ENCODE measurements at regions not wholly inside any gene's neighbourhood (a gene's known extent, or its start where the extent isn't known, plus 50 kb on each side); places are given as distances from the start of the nearest gene placed in this dataset.

- no peak for DNase-seq (ENCODE audit: low read depth)
- H3K4me3 ChIP-seq (ENCODE audit: low read length): no peak overlapping the region
- no peak for TF ChIP-seq CTCF (IDR thresholded peaks at IDR 0.05; ENCODE audit: insufficient read depth, low read depth, low read length, missing control alignments)
These were observed 73.9 kb downstream of the CASP3 start for GRCh38 chr4:184575306-184575705.

GRCh38 chr4:184574861-184575260, 74.4 kb downstream of the CASP3 start:
- H3K4me3 ChIP-seq (ENCODE audit: low read length): no peak overlapping the region
- no peak for DNase-seq (ENCODE audit: low read depth)
- no peak for TF ChIP-seq CTCF (IDR thresholded peaks at IDR 0.05; ENCODE audit: insufficient read depth, low read depth, low read length, missing control alignments)

- no peak for DNase-seq (ENCODE audit: low read depth)
- TF ChIP-seq CTCF (IDR thresholded peaks at IDR 0.05; ENCODE audit: insufficient read depth, low read depth, low read length, missing control alignments): no peak
- no peak overlapping the region for H3K4me3 ChIP-seq (ENCODE audit: low read length)
These were observed 75.5 kb downstream of the CASP3 start for GRCh38 chr4:184573701-184574100.

GRCh38 chr4:184568770-184569169, 80.5 kb downstream of the CASP3 start:
- DNase-seq (ENCODE audit: low read depth): no peak
- TF ChIP-seq CTCF (IDR thresholded peaks at IDR 0.05; ENCODE audit: insufficient read depth, low read depth, low read length, missing control alignments): no peak
- H3K4me3 ChIP-seq (ENCODE audit: low read length): no peak overlapping the region

GRCh38 chr4:184563621-184564020, 85.6 kb downstream of the CASP3 start:
- no peak for DNase-seq (ENCODE audit: low read depth)
- TF ChIP-seq CTCF (IDR thresholded peaks at IDR 0.05; ENCODE audit: insufficient read depth, low read depth, low read length, missing control alignments): no peak
- H3K4me3 ChIP-seq (ENCODE audit: low read length): no peak overlapping the region

- TF ChIP-seq CTCF (IDR thresholded peaks at IDR 0.05; ENCODE audit: insufficient read depth, low read depth, low read length, missing control alignments): no peak
- no peak overlapping the region for H3K4me3 ChIP-seq (ENCODE audit: low read length)
- DNase-seq (ENCODE audit: low read depth): no peak
These were observed 84.6 kb upstream of the IRF2 start for GRCh38 chr4:184558996-184559395.

- H3K4me3 ChIP-seq (ENCODE audit: low read length): no peak overlapping the region
- no peak for TF ChIP-seq CTCF (IDR thresholded peaks at IDR 0.05; ENCODE audit: insufficient read depth, low read depth, low read length, missing control alignments)
- DNase-seq (ENCODE audit: low read depth): no peak
These were observed 79.5 kb upstream of the IRF2 start for GRCh38 chr4:184553891-184554290.
